Omental fat pad (tissue), 3 donors: ENCODE measurements at regions not wholly inside any gene's neighbourhood (a gene's known extent, or its start where the extent isn't known, plus 50 kb on each side); places are given as distances from the start of the nearest gene placed in this dataset.
A peak's percentile ranks its signal among the peaks of the same experiment; 100 is the strongest.
"Not testable (repeated sequence)": the region's sequence is repeated elsewhere in the genome, so short reads cannot be mapped to it uniquely, and the experiment has no call there.

Experiments used
- ATAC-seq: fragments of 150-250 bp; one replicate; pipeline ENCODE4 v1.9.1; 2016; ENCODE audit warnings: mild to moderate bottlenecking, moderate library complexity; ENCODE audit not compliant: low FRiP score
- DNase-seq: peaks from one replicate; pipeline ENCODE4 v3.0.0-alpha.2; 2019; ENCODE audit warnings: low spot score
- CTCF ChIP-seq, 3 donors: fragments of 450-650 bp; IDR thresholded peaks; one replicate each; pipeline ENCODE4 v1.5.1; 2016 to 2017; ENCODE audit warnings: antibody characterized with exemption in 3 of 3, mild to moderate bottlenecking in 3 of 3, moderate library complexity in 2 of 3

- no peak for DNase-seq
- no peak for ATAC-seq
- no peak for TF ChIP-seq CTCF (IDR thresholded peaks at IDR 0.05)
These were observed 247.1 kb downstream of the SPRY1 start for GRCh38 chr4:123643691-123644090.

GRCh38 chr4:123649250-123649644, 252.7 kb downstream of the SPRY1 start:
- ATAC-seq (no peak), DNase-seq (no peak)
- TF ChIP-seq CTCF (IDR thresholded peaks at IDR 0.05), result no peak

GRCh38 chr4:123649645-123650391, 253.2 kb downstream of the SPRY1 start:
- no peak for ATAC-seq
- DNase-seq, result no peak
- TF ChIP-seq CTCF (IDR thresholded peaks at IDR 0.05), result no peak

- no peak for DNase-seq
- ATAC-seq, result peak; percentile 48
- TF ChIP-seq CTCF (IDR thresholded peaks at IDR 0.05), result no peak
These were observed 254.5 kb downstream of the SPRY1 start for GRCh38 chr4:123651066-123651465.

- TF ChIP-seq CTCF (IDR thresholded peaks at IDR 0.05), result no peak
These were observed 255.1 kb downstream of the SPRY1 start for GRCh38 chr4:123651536-123652180.

GRCh38 chr4:123652476-123652875, 255.9 kb downstream of the SPRY1 start:
- ATAC-seq, result no peak
- no peak for TF ChIP-seq CTCF (IDR thresholded peaks at IDR 0.05)

More at GRCh38 chr4:123651536-123652180, 255.1 kb downstream of the SPRY1 start:
- DNase-seq (no peak), ATAC-seq (no peak)

GRCh38 chr4:123653236-123653635, 256.6 kb downstream of the SPRY1 start:
- DNase-seq, result no peak
- no peak for TF ChIP-seq CTCF (IDR thresholded peaks at IDR 0.05)
- no peak for ATAC-seq

More at GRCh38 chr4:123652476-123652875, 255.9 kb downstream of the SPRY1 start:
- no peak for DNase-seq

- not testable (repeated sequence) for DNase-seq, ATAC-seq
These were observed 260.2 kb downstream of the SPRY1 start for GRCh38 chr4:123656746-123657294.

- ATAC-seq, DNase-seq: not testable (repeated sequence)
These were observed 261.0 kb downstream of the SPRY1 start for GRCh38 chr4:123657606-123658005.
